Mesenchymal stem cell (in vitro differentiated cells and primary cell): ENCODE measurements at regions not wholly inside any gene's neighbourhood (a gene's known extent, or its start where the extent isn't known, plus 50 kb on each side); places are given as distances from the start of the nearest gene placed in this dataset.

Experiments used
- DNase-seq: peaks from one replicate; pipeline ENCODE4 v3.0.0-alpha.2; 2013
- H2AFZ ChIP-seq: one replicate; pipeline ENCODE4 v1.6.1; 2013; ENCODE audit warnings: low read depth, mild to moderate bottlenecking, control low read depth, inconsistent platforms, low read length, moderate library complexity
- H2AK5ac ChIP-seq: 2 replicates; pipeline ENCODE4 v1.6.1; 2013; ENCODE audit warnings: low read length, moderate library complexity, mild to moderate bottlenecking, inconsistent platforms; ENCODE audit not compliant: severe bottlenecking
- H2BK120ac ChIP-seq: one replicate; pipeline ENCODE4 v1.6.1; 2013; ENCODE audit warnings: low read depth, mild to moderate bottlenecking, inconsistent platforms, low read length, moderate library complexity
- H2BK12ac ChIP-seq, 2 experiments: one replicate each; pipeline ENCODE4 v1.6.1; 2013; ENCODE audit warnings: inconsistent platforms in 2 of 2, low read length in 2 of 2, mild to moderate bottlenecking in 2 of 2, moderate library complexity in 2 of 2, control low read depth in 1 of 2
- H2BK15ac ChIP-seq: one replicate; pipeline ENCODE4 v1.6.1; 2013; ENCODE audit warnings: mild to moderate bottlenecking, low read depth, inconsistent platforms; ENCODE audit not compliant: poor library complexity, severe bottlenecking
- H2BK5ac ChIP-seq: 2 replicates; pipeline ENCODE4 v1.6.1; 2013; ENCODE audit warnings: low read depth, mild to moderate bottlenecking, low read length, control low read depth, inconsistent platforms; ENCODE audit not compliant: poor library complexity, severe bottlenecking
- H3K14ac ChIP-seq, 2 experiments: one replicate each; pipeline ENCODE4 v1.6.1; 2013; ENCODE audit warnings: inconsistent platforms in 2 of 2, low read length in 2 of 2, control low read depth in 1 of 2, mild to moderate bottlenecking in 1 of 2, moderate library complexity in 1 of 2
- H3K18ac ChIP-seq, 2 experiments: one replicate each; pipeline ENCODE4 v1.6.1; 2013; ENCODE audit warnings: inconsistent platforms in 2 of 2, low read length in 2 of 2, control low read depth in 1 of 2, low read depth in 1 of 2, mild to moderate bottlenecking in 1 of 2
- H3K23ac ChIP-seq, 2 experiments: one replicate each; pipeline ENCODE4 v1.6.1; 2013; ENCODE audit warnings: inconsistent platforms in 2 of 2, low read length in 2 of 2, mild to moderate bottlenecking in 2 of 2, moderate library complexity in 2 of 2, control low read depth in 1 of 2
- H3K27ac ChIP-seq: 2 replicates; pipeline ENCODE4 v1.5.1; 2013; ENCODE audit warnings: mild to moderate bottlenecking, moderate library complexity, low read length, control low read depth, inconsistent platforms; ENCODE audit not compliant: poor library complexity, severe bottlenecking
- H3K27me3 ChIP-seq, 2 experiments: 2 replicates each; pipeline versions ENCODE4 v1.6.1 to v1.7.0; 2013; ENCODE audit warnings: low read length in 2 of 2, mild to moderate bottlenecking in 2 of 2, moderate library complexity in 2 of 2, control low read depth in 1 of 2, inconsistent platforms in 1 of 2; ENCODE audit not compliant: control insufficient read depth in 1 of 2, insufficient read depth in 1 of 2
- H3K36me3 ChIP-seq, 2 experiments: 2 replicates each; pipeline versions ENCODE4 v1.6.1 to v1.7.0; 2013; ENCODE audit warnings: low read length in 2 of 2, control low read depth in 1 of 2, inconsistent platforms in 1 of 2, low read depth in 1 of 2, mild to moderate bottlenecking in 1 of 2; ENCODE audit not compliant: insufficient read depth in 2 of 2, control insufficient read depth in 1 of 2
- H3K4ac ChIP-seq, 2 experiments: one replicate each; pipeline ENCODE4 v1.6.1; 2013; ENCODE audit warnings: inconsistent platforms in 2 of 2, low read length in 2 of 2, mild to moderate bottlenecking in 2 of 2, moderate library complexity in 2 of 2, control low read depth in 1 of 2, low read depth in 1 of 2
- H3K4me1 ChIP-seq: 2 replicates; pipeline ENCODE4 v1.6.1; 2013; ENCODE audit warnings: low read depth, low read length, control low read depth; ENCODE audit not compliant: control insufficient read depth, insufficient read depth
- H3K4me2 ChIP-seq: 2 replicates; pipeline ENCODE4 v1.6.1; 2013; ENCODE audit warnings: low read length, mild to moderate bottlenecking, inconsistent platforms; ENCODE audit not compliant: poor library complexity, severe bottlenecking
- H3K4me3 ChIP-seq, 2 experiments: 2 replicates each; pipeline versions ENCODE4 v1.5.1 to v1.7.0; 2013; ENCODE audit warnings: low read length in 2 of 2, mild to moderate bottlenecking in 2 of 2, control low read depth in 1 of 2, low read depth in 1 of 2; ENCODE audit not compliant: insufficient read depth in 1 of 2
- H3K79me1 ChIP-seq: replicated peaks from 2 replicates; pipeline ENCODE4 v1.6.1; 2013; ENCODE audit warnings: mild to moderate bottlenecking, control low read depth, low read length, inconsistent platforms; ENCODE audit not compliant: poor library complexity, severe bottlenecking
- H3K9ac ChIP-seq: 2 replicates; pipeline ENCODE4 v1.7.0; 2013; ENCODE audit warnings: mild to moderate bottlenecking, low read length, moderate library complexity
- H3K9me3 ChIP-seq: 2 replicates; pipeline ENCODE4 v1.7.0; 2013; ENCODE audit warnings: mild to moderate bottlenecking, low read length; ENCODE audit not compliant: control insufficient read depth
- H4K8ac ChIP-seq: one replicate; pipeline ENCODE4 v1.6.1; 2013; ENCODE audit warnings: inconsistent platforms, mild to moderate bottlenecking, low read length, moderate library complexity
- H4K91ac ChIP-seq: one replicate; pipeline ENCODE4 v1.6.1; 2013; ENCODE audit warnings: mild to moderate bottlenecking, low read length, inconsistent platforms
- WGBS: methylation state at CpG from one replicate; pipeline ENCODE4 v1.1.7; 2013; ENCODE audit warnings: mixed read lengths; 5-methylcytosine and 5-hydroxymethylcytosine counted together

DNA sequence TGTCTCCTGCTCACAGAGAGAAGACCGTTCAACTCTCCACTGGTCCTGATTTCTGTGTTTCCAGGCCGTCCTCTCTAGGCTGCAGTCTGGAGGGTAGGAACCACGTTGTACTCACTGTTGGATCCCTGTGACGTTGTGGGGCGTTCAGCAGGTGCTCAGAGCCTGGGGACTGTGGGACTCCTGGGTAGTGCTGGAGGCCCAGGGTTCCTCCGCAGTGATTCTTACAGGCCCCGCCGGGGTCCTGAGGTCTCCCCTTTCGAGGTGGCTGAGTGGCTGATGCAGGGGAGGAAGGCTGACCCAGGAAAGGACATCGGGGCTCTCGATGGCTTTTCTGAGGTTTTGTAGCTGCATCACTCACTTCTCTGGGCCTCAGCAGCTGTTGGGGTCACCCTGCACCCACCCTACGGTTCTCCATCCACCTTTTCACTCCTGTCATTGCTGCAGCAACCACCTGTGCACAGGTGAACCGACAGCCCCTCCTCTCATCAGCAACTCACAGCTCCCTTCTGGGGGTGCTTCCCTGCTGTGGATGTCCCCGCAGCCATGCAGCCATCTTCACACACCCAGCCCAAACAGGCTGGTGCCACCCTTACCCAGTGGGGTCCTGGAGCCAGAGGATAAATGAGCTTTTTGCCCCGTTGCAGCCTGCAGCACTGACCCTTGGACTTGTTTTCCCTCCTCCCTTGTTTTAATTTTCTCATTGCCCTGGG, 169.6 kb upstream of the HDAC4 start:
- WGBS = 71% methylated on average over 15 of the region's 15 CpGs
- no peak overlapping the region for H3K9ac ChIP-seq

DNA sequence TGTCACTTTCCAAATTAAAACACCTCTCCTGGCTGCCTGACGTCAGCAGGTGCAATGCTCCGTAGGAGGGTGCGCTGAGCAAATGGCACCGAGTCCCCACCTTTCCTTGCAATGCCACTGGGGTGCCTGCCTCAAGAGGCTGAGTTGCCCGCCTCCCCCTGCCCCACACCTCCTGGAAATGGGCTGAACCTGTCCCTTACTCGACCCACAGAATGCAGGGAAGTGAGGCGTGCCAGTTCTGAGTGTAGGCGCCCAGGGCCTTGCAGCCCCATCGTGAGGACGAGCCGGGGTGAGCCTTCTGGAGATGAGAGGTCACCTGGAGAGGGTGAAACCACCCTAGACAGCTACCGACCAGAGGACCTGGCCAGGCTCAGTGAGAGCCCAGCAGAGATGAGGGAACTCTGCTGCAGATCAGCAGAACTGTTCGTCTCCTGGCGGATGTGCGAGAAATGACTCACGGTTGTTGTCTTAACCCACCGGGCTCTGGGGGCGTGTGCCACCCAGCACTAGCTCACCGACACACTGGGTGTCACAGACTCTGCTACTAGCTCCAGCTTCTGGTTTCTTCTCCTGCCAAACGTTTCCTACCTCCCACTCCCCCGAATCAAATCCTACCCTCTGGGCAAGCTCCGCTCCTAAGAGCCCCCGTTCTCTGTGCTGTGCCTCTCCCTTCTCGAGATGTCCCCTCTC, 168.7 kb upstream of the HDAC4 start:
- Histone ChIP-seq H2BK5ac (no peak overlapping the region), H3K27me3 (peaks cover 0 to 96% of the 10 kb centered on the region in 2 experiments), H2BK15ac (no peak overlapping the region), H3K36me3 (no peaks in the 10 kb centered on the region), H3K4me2 (no peak overlapping the region), H4K8ac (no peak overlapping the region), H3K27ac (no peak overlapping the region), H2AK5ac (no peak overlapping the region), H4K91ac (no peak overlapping the region), H3K4me1 (no peaks in the 10 kb centered on the region), H3K9me3 (no peaks in the 10 kb centered on the region), H2AFZ (no peak overlapping the region), H3K9ac (no peak overlapping the region), H2BK12ac (no peak overlapping the region), H2BK120ac (no peak overlapping the region), H3K4ac (no peak overlapping the region), H3K14ac (no peak overlapping the region), H3K79me1 (no peaks in the 10 kb centered on the region), H3K18ac (no peak overlapping the region), H3K23ac (no peak overlapping the region), H3K4me3 (no peak overlapping the region)
- DNase-seq = no peak
- 79% methylated on average over 24 of the region's 24 CpGs for WGBS

More for the DNA sequence above, 169.6 kb upstream of the HDAC4 start:
- H2BK12ac ChIP-seq = no peak overlapping the region
- no peak overlapping the region for H3K23ac ChIP-seq
- H2BK5ac ChIP-seq = no peak overlapping the region
- no peak overlapping the region for H2BK120ac ChIP-seq
- H3K4ac ChIP-seq = no peak overlapping the region
- H2AFZ ChIP-seq = no peak overlapping the region
- H3K14ac ChIP-seq = no peak overlapping the region
- H3K4me2 ChIP-seq = no peak overlapping the region
- no peak overlapping the region for H2AK5ac ChIP-seq
- H4K8ac ChIP-seq = no peak overlapping the region
- H3K79me1 ChIP-seq = no peaks in the 10 kb centered on the region
- H3K27ac ChIP-seq = no peak overlapping the region
- H3K27me3 ChIP-seq = peaks cover 0 to 95% of the 10 kb centered on the region in 2 experiments
- H3K4me3 ChIP-seq = no peak overlapping the region
- no peaks in the 10 kb centered on the region for H3K4me1 ChIP-seq
- H4K91ac ChIP-seq = no peak overlapping the region
- no peaks in the 10 kb centered on the region for H3K36me3 ChIP-seq
- H2BK15ac ChIP-seq = no peak overlapping the region
- H3K18ac ChIP-seq = no peak overlapping the region
- DNase-seq = no peak
- no peaks in the 10 kb centered on the region for H3K9me3 ChIP-seq

- H2BK120ac ChIP-seq = no peak overlapping the region
- H3K18ac ChIP-seq = no peak overlapping the region
- no peaks in the 10 kb centered on the region for H3K4me1 ChIP-seq
These were observed 167.8 kb upstream of the HDAC4 start for GRCh38 chr2:239568601-239569000.

DNA sequence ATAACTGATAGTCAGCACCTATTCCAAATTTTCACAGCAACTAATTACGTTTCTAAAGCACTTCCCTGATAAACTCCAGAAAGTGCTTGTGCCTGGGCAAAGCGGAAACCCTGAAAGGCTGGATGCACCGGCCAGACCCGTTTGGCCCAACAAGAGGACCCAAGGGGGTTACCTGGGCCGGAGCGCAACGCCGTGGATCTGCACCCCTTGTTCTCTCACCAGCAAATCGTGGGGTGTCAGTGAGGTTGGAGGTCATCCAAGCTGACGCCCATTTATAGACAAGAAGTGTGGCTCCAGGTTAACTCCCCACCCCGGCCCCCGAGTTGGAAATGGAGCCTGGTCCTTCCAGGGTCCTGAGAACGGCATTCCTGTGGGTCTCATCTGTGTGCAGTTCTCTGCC, 167.0 kb upstream of the HDAC4 start:
- no peak overlapping the region for H2BK12ac ChIP-seq

More at GRCh38 chr2:239568601-239569000, 167.8 kb upstream of the HDAC4 start:
- H2BK12ac ChIP-seq = no peak overlapping the region
- no peak overlapping the region for H2AFZ ChIP-seq
- H3K4me2 ChIP-seq = no peak overlapping the region
- no peak overlapping the region for H2AK5ac ChIP-seq
- H3K14ac ChIP-seq = no peak overlapping the region
- peaks cover 0 to 93% of the 10 kb centered on the region in 2 experiments for H3K27me3 ChIP-seq
- H3K4ac ChIP-seq = no peak overlapping the region
- 56% methylated on average over 2 of the region's 4 CpGs for WGBS
- no peak overlapping the region for H3K4me3 ChIP-seq
- no peaks in the 10 kb centered on the region for H3K9me3 ChIP-seq
- H2BK5ac ChIP-seq = no peak overlapping the region
- no peak overlapping the region for H4K91ac ChIP-seq
- DNase-seq = no peak
- no peak overlapping the region for H3K9ac ChIP-seq
- H3K36me3 ChIP-seq = no peaks in the 10 kb centered on the region
- no peak overlapping the region for H3K23ac ChIP-seq
- H4K8ac ChIP-seq = no peak overlapping the region
- H2BK15ac ChIP-seq = no peak overlapping the region
- no peak overlapping the region for H3K27ac ChIP-seq
- H3K79me1 ChIP-seq = no peaks in the 10 kb centered on the region

More for the DNA sequence above, 167.0 kb upstream of the HDAC4 start:
- Histone ChIP-seq H2AFZ (no peak overlapping the region), H2BK15ac (no peak overlapping the region), H3K9ac (no peak overlapping the region), H3K4me3 (no peak overlapping the region), H4K8ac (no peak overlapping the region), H2AK5ac (no peak overlapping the region), H3K4me1 (no peaks in the 10 kb centered on the region), H2BK5ac (no peak overlapping the region), H3K4me2 (no peak overlapping the region), H3K79me1 (no peaks in the 10 kb centered on the region), H3K4ac (no peak overlapping the region), H3K27ac (no peak overlapping the region), H3K36me3 (no peaks in the 10 kb centered on the region), H3K18ac (no peak overlapping the region), H3K23ac (no peak overlapping the region), H3K27me3 (peaks cover 0 to 92% of the 10 kb centered on the region in 2 experiments), H3K14ac (no peak overlapping the region), H3K9me3 (no peaks in the 10 kb centered on the region), H4K91ac (no peak overlapping the region), H2BK120ac (no peak overlapping the region)
- no peak for DNase-seq
- 70% methylated on average over 13 of the region's 13 CpGs for WGBS
